H9 (cell line): ENCODE measurements at regions not wholly inside any gene's neighbourhood (a gene's known extent, or its start where the extent isn't known, plus 50 kb on each side); places are given as distances from the start of the nearest gene placed in this dataset.

Experiments used
- DNase-seq: peaks from one replicate; pipeline ENCODE4 v3.0.0-alpha.2; 2017
- H2AFZ ChIP-seq: one replicate; pipeline ENCODE4 v1.6.1; 2013; ENCODE audit warnings: mild to moderate bottlenecking, low read length, control low read depth, moderate library complexity
- H2AK5ac ChIP-seq: 2 replicates; pipeline ENCODE4 v1.6.1; 2013; ENCODE audit warnings: low read length, control low read depth, mixed read lengths; ENCODE audit not compliant: insufficient read length
- H2BK120ac ChIP-seq: one replicate; pipeline ENCODE4 v1.6.1; 2013; ENCODE audit warnings: low read depth, mild to moderate bottlenecking, low read length, control low read depth, inconsistent platforms; ENCODE audit not compliant: poor library complexity, severe bottlenecking
- H2BK12ac ChIP-seq: 2 replicates; pipeline ENCODE4 v1.6.1; 2013; ENCODE audit warnings: low read length, control low read depth, mixed read lengths, low read depth; ENCODE audit not compliant: insufficient read length
- H2BK15ac ChIP-seq: 2 replicates; pipeline ENCODE4 v1.6.1; 2013; ENCODE audit warnings: low read depth, low read length, control low read depth
- H2BK20ac ChIP-seq: one replicate; pipeline ENCODE4 v1.6.1; 2013; ENCODE audit warnings: low read depth, mild to moderate bottlenecking, low read length, control low read depth, inconsistent platforms; ENCODE audit not compliant: poor library complexity, severe bottlenecking
- H2BK5ac ChIP-seq: 2 replicates; pipeline ENCODE4 v1.6.1; 2013; ENCODE audit warnings: low read length, control low read depth, mixed read lengths; ENCODE audit not compliant: insufficient read length
- H3K14ac ChIP-seq: 2 replicates; pipeline ENCODE4 v1.6.1; 2013; ENCODE audit warnings: low read length, control low read depth; ENCODE audit not compliant: insufficient read depth
- H3K18ac ChIP-seq: 2 replicates; pipeline ENCODE4 v1.6.1; 2013; ENCODE audit warnings: low read depth, mild to moderate bottlenecking, mixed read lengths, low read length, control low read depth; ENCODE audit not compliant: insufficient read length
- H3K23ac ChIP-seq: 2 replicates; pipeline ENCODE4 v1.6.1; 2013; ENCODE audit warnings: low read length, control low read depth, mixed read lengths, low read depth; ENCODE audit not compliant: insufficient read length
- H3K23me2 ChIP-seq: 2 replicates; pipeline ENCODE4 v1.6.1; 2013; ENCODE audit warnings: low read depth, mild to moderate bottlenecking, mixed read lengths, low read length, control low read depth; ENCODE audit not compliant: insufficient read length, poor library complexity, severe bottlenecking
- H3K27ac ChIP-seq: 2 replicates; pipeline ENCODE4 v1.5.1; 2013; ENCODE audit warnings: low read length, control low read depth, mixed read lengths, low read depth; ENCODE audit not compliant: insufficient read length
- H3K27me3 ChIP-seq: 2 replicates; pipeline ENCODE4 v1.6.1; 2013; ENCODE audit warnings: low read length, control low read depth, inconsistent platforms; ENCODE audit not compliant: insufficient read depth
- H3K4ac ChIP-seq: 2 replicates; pipeline ENCODE4 v1.6.1; 2013; ENCODE audit warnings: low read depth, mild to moderate bottlenecking, control low read depth, inconsistent platforms, low read length, moderate library complexity
- H3K4me1 ChIP-seq: 2 replicates; pipeline ENCODE4 v1.6.1; 2013; ENCODE audit warnings: low read length, control low read depth, inconsistent platforms; ENCODE audit not compliant: insufficient read depth
- H3K4me2 ChIP-seq: 2 replicates; pipeline ENCODE4 v1.6.1; 2013; ENCODE audit warnings: low read length, control low read depth, mixed read lengths; ENCODE audit not compliant: insufficient read length, insufficient read depth
- H3K56ac ChIP-seq: 2 replicates; pipeline ENCODE4 v1.6.1; 2013; ENCODE audit warnings: low read depth, mild to moderate bottlenecking, mixed read lengths, low read length, control low read depth; ENCODE audit not compliant: insufficient read length
- H3K79me1 ChIP-seq: 2 replicates; pipeline ENCODE4 v1.6.1; 2013; ENCODE audit warnings: low read depth, mild to moderate bottlenecking, moderate library complexity, low read length, control low read depth, inconsistent platforms; ENCODE audit not compliant: insufficient read depth, poor library complexity, severe bottlenecking
- H3K79me2 ChIP-seq: 2 replicates; pipeline ENCODE4 v1.6.1; 2013; ENCODE audit warnings: low read length, control low read depth, inconsistent platforms; ENCODE audit not compliant: insufficient read depth
- H3K9ac ChIP-seq: 2 replicates; pipeline ENCODE4 v1.6.1; 2013; ENCODE audit warnings: low read length, control low read depth, mixed read lengths; ENCODE audit not compliant: insufficient read length; ENCODE audit errors: extremely low read depth
- H3K9me3 ChIP-seq: one replicate; pipeline ENCODE4 v1.6.1; 2013; ENCODE audit warnings: low read depth, low read length, inconsistent platforms; ENCODE audit not compliant: control insufficient read depth
- H3T11ph ChIP-seq: one replicate; pipeline ENCODE4 v1.6.1; 2013; ENCODE audit warnings: mild to moderate bottlenecking, low read length, control low read depth, inconsistent platforms
- H4K20me1 ChIP-seq: one replicate; pipeline ENCODE4 v1.6.1; 2013; ENCODE audit not compliant: control insufficient read depth, insufficient read length, insufficient read depth
- H4K5ac ChIP-seq: 2 replicates; pipeline ENCODE4 v1.6.1; 2013; ENCODE audit warnings: low read depth, mild to moderate bottlenecking, mixed read lengths, low read length, control low read depth; ENCODE audit not compliant: insufficient read length
- H4K8ac ChIP-seq: replicated peaks from 2 replicates; pipeline ENCODE4 v1.6.1; 2013; ENCODE audit warnings: low read length, control low read depth, mixed read lengths, low read depth; ENCODE audit not compliant: insufficient read length
- H4K91ac ChIP-seq: 2 replicates; pipeline ENCODE4 v1.6.1; 2013; ENCODE audit warnings: low read depth, mild to moderate bottlenecking, moderate library complexity, mixed read lengths, low read length, control low read depth; ENCODE audit not compliant: insufficient read length
- H3K27ac Mint-ChIP-seq, 3 experiments: 2 replicates in 2 of 3; 3 replicates in 1 of 3; pipeline ENCODE4 v1.8.0; 2020 to 2021; ENCODE audit warnings: mixed read lengths in 3 of 3, mild to moderate bottlenecking in 1 of 3, moderate library complexity in 1 of 3
- H3K27me3 Mint-ChIP-seq: 2 replicates; pipeline ENCODE4 v1.8.0; 2021; ENCODE audit warnings: low read depth, mild to moderate bottlenecking, moderate library complexity, mixed read lengths
- H3K36me3 Mint-ChIP-seq, 3 experiments: 2 replicates in 2 of 3; 3 replicates in 1 of 3; pipeline ENCODE4 v1.8.0; 2020 to 2021; ENCODE audit warnings: low read depth in 3 of 3, mixed read lengths in 3 of 3; ENCODE audit not compliant: insufficient read depth in 1 of 3
- H3K4me1 Mint-ChIP-seq, 2 experiments: 2 replicates each; pipeline ENCODE4 v1.8.0; 2020; ENCODE audit warnings: mixed read lengths in 2 of 2
- H3K4me3 Mint-ChIP-seq, 2 experiments: 2 replicates in 1 of 2; 3 replicates in 1 of 2; pipeline ENCODE4 v1.8.0; 2020 to 2021; ENCODE audit warnings: mild to moderate bottlenecking in 2 of 2, mixed read lengths in 2 of 2, moderate library complexity in 1 of 2
- H3K9me3 Mint-ChIP-seq, 2 experiments: 2 replicates in 1 of 2; 3 replicates in 1 of 2; pipeline ENCODE4 v1.8.0; 2020; ENCODE audit warnings: mild to moderate bottlenecking in 2 of 2, mixed read lengths in 2 of 2, moderate library complexity in 1 of 2
- WGBS: extraction: QIAGEN DNeasy Blood & Tissue Kit; methylation state at CpG from one replicate; pipeline ENCODE4 v1.1.7; 2013; ENCODE audit warnings: missing lambda C conversion rate, low lambda C conversion rate, mixed read lengths; ENCODE audit not compliant: insufficient read length; ENCODE audit errors: extremely low coverage; 5-methylcytosine and 5-hydroxymethylcytosine counted together
- TF ChIP-seq, protein P1 (sequence below): fragments of 200-600 bp; sonication (generic); conservative IDR thresholded peaks from 3 replicates; pipeline ENCODE4 v1.8.0; 2021; ENCODE audit warnings: antibody characterized with exemption, mild to moderate bottlenecking

DNA sequence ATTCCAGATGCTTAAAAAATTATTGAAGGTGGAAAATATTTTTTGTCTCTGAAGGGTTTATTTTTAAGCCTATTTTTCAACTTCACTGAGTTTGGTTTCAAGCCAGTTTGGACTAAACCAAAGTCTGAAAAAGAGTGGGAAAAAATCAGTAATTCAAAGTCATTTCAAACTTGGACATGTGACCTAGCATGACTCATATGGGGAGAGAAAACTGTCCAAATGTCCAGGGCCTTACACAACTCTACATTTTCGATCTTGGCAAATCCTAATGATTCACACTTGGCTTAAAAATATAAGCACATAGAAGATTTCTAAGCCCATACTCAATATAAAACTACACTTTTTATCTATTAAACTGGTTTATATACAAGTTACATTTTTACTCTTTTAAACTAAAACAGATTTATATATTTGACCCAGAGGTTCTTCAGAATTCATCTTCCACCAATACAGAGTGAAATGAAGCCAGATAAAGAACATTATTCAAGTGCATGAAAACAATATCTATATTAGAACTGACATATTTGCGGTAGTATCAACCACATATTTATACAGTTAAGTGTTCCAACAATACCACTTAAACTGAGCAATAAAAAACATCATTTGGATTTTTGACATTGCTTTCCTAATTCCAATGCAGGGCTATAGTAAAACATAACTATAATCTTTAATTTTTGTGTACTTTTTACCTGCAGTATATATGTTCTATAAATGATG, 110.3 kb upstream of the TCF21 start:
- Histone ChIP-seq H4K5ac (no peak overlapping the region), H2AK5ac (no peak overlapping the region), H4K91ac (no peak overlapping the region), H2BK20ac (no peak overlapping the region), H3K4me1 (no peaks in the 10 kb centered on the region), H3K27me3 (no peaks in the 10 kb centered on the region), H3K79me1 (no peaks in the 10 kb centered on the region), H4K8ac (no peak overlapping the region), H3K27ac (no peak overlapping the region), H3K23ac (no peak overlapping the region), H3K4ac (no peak overlapping the region), H3K18ac (no peak overlapping the region), H3K9ac (no peak overlapping the region), H4K20me1 (no peaks in the 10 kb centered on the region), H2AFZ (no peak overlapping the region), H3T11ph (no peak overlapping the region), H3K14ac (no peak overlapping the region), H3K23me2 (no peaks in the 10 kb centered on the region), H2BK120ac (no peak overlapping the region), H3K9me3 (no peaks in the 10 kb centered on the region), H3K4me2 (no peak overlapping the region), H3K56ac (no peak overlapping the region), H2BK15ac (no peak overlapping the region), H2BK12ac (no peak overlapping the region), H2BK5ac (no peak overlapping the region), H3K79me2 (no peaks in the 10 kb centered on the region)
- no peak for DNase-seq
- H3K27ac Mint-ChIP-seq: no peak overlapping the region
- H3K36me3 Mint-ChIP-seq: no peaks in the 10 kb centered on the region
- no peaks in the 10 kb centered on the region for H3K27me3 Mint-ChIP-seq
- WGBS: no CpG with 5 or more reads among the region's 2 CpGs
- TF ChIP-seq, protein P1, sequence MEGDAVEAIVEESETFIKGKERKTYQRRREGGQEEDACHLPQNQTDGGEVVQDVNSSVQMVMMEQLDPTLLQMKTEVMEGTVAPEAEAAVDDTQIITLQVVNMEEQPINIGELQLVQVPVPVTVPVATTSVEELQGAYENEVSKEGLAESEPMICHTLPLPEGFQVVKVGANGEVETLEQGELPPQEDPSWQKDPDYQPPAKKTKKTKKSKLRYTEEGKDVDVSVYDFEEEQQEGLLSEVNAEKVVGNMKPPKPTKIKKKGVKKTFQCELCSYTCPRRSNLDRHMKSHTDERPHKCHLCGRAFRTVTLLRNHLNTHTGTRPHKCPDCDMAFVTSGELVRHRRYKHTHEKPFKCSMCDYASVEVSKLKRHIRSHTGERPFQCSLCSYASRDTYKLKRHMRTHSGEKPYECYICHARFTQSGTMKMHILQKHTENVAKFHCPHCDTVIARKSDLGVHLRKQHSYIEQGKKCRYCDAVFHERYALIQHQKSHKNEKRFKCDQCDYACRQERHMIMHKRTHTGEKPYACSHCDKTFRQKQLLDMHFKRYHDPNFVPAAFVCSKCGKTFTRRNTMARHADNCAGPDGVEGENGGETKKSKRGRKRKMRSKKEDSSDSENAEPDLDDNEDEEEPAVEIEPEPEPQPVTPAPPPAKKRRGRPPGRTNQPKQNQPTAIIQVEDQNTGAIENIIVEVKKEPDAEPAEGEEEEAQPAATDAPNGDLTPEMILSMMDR: no peak
- no peaks in the 10 kb centered on the region; a peak in 1 of 5 replicates for H3K9me3 Mint-ChIP-seq
- no peak overlapping the region for H3K4me3 Mint-ChIP-seq
- H3K4me1 Mint-ChIP-seq: no peaks in the 10 kb centered on the region
